ENCODE measurements at regions not wholly inside any gene's neighbourhood (a gene's known extent, or its start where the extent isn't known, plus 50 kb on each side); places are given as distances from the start of the nearest gene placed in this dataset.

DNA sequence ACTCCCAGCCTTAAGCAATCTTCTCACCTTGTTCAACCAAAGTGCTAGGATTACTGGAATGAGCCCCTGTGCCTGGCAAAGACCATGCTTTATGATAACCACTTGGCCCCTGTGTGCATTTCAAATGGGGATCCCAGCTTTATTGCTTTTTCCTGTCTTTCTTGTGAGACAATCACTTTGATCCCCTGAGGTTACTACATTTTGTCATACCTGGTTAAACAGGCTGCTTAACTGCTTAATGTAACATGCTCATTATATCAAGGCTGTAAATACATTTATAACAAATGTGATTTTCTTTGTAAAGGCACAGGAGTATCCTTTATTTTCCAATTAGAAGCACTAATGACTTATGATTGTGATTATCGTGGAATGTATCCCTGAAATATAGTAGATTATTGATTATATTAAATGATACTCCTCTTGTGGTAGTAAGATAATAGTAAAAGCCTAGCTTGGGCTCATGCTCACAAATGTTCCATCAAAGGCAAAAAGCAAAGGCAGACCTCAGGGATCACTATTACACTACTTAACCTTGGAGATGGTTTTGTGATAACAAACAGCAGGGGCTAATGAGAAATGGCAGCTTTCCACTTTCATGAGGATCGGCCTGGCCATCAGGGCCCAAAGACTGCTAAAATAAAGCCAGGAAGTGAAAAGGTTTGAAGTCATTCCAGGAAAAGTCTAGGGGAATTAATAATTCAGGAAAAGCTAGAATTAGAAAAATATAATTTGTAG is 290.8 kb upstream of the MDGA2 start:
- TF ChIP-seq, protein P1, sequence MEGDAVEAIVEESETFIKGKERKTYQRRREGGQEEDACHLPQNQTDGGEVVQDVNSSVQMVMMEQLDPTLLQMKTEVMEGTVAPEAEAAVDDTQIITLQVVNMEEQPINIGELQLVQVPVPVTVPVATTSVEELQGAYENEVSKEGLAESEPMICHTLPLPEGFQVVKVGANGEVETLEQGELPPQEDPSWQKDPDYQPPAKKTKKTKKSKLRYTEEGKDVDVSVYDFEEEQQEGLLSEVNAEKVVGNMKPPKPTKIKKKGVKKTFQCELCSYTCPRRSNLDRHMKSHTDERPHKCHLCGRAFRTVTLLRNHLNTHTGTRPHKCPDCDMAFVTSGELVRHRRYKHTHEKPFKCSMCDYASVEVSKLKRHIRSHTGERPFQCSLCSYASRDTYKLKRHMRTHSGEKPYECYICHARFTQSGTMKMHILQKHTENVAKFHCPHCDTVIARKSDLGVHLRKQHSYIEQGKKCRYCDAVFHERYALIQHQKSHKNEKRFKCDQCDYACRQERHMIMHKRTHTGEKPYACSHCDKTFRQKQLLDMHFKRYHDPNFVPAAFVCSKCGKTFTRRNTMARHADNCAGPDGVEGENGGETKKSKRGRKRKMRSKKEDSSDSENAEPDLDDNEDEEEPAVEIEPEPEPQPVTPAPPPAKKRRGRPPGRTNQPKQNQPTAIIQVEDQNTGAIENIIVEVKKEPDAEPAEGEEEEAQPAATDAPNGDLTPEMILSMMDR (IDR thresholded peaks at IDR 0.05; ENCODE audit: unreplicated experiment), result no peak
- H3K4me1 Mint-ChIP-seq, result no peaks in the 10 kb centered on the region
- H3K9me3 Mint-ChIP-seq, result peaks cover 5% of the 10 kb centered on the region
- no peak for DNase-seq (ENCODE audit: low spot score in 2 of 2, unreplicated experiment in 2 of 2)
- no peak overlapping the region for H3K4me3 Mint-ChIP-seq
- H3K27ac Mint-ChIP-seq, result no peak overlapping the region
- H3K36me3 Mint-ChIP-seq, result no peaks in the 10 kb centered on the region
- no peaks in the 10 kb centered on the region for H3K27me3 Mint-ChIP-seq (ENCODE audit: low read depth)

- H3K4me1 Mint-ChIP-seq, result peaks cover 12% of the 10 kb centered on the region
- H3K27me3 Mint-ChIP-seq (ENCODE audit: low read depth), result no peaks in the 10 kb centered on the region
- TF ChIP-seq, protein P1 (IDR thresholded peaks at IDR 0.05; ENCODE audit: unreplicated experiment), result no peak
- H3K4me3 Mint-ChIP-seq, result no peak overlapping the region
- H3K9me3 Mint-ChIP-seq, result no peaks in the 10 kb centered on the region
- DNase-seq (ENCODE audit: low spot score in 2 of 2, unreplicated experiment in 2 of 2), result no peak
- no peak overlapping the region for H3K27ac Mint-ChIP-seq
- no peaks in the 10 kb centered on the region for H3K36me3 Mint-ChIP-seq
These were observed 286.2 kb upstream of the MDGA2 start for GRCh38 chr14:47961634-47962033.

DNA sequence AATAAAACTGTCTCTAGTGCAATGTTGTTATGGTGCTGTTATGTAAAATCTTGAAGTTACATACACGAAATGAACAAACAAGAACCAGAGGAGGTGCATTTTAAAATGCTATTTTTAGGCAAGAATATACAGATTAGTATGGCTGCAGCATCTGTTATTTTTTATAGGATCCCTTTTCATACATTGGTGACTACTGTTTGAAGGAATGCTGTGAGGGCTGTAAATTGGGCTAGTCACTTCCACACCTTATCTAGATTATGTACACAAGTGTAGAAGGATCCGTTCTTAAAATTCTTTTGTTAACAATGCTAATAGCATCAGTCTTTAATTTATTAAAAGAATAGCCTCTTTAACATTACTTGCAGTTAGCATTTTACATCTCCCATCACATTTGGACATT is 284.3 kb upstream of the MDGA2 start:
- TF ChIP-seq, protein P1 (IDR thresholded peaks at IDR 0.05; ENCODE audit: unreplicated experiment), result no peak
- Mint-ChIP-seq H3K36me3 (no peaks in the 10 kb centered on the region), H3K4me1 (peaks cover 12% of the 10 kb centered on the region), H3K27me3 (ENCODE audit: low read depth) (no peaks in the 10 kb centered on the region), H3K27ac (no peak overlapping the region), H3K4me3 (no peak overlapping the region), H3K9me3 (no peaks in the 10 kb centered on the region)
- no peak for DNase-seq (ENCODE audit: low spot score in 2 of 2, unreplicated experiment in 2 of 2)

- TF ChIP-seq, protein P1 (IDR thresholded peaks at IDR 0.05; ENCODE audit: unreplicated experiment), result no peak
These were observed 273.6 kb upstream of the MDGA2 start for GRCh38 chr14:47949006-47949405.

GRCh38 chr14:47935332-47935731 is 259.9 kb upstream of the MDGA2 start:
- Mint-ChIP-seq H3K27me3 (ENCODE audit: low read depth) (no peaks in the 10 kb centered on the region), H3K36me3 (no peaks in the 10 kb centered on the region), H3K4me1 (no peaks in the 10 kb centered on the region), H3K4me3 (no peak overlapping the region), H3K27ac (no peak overlapping the region), H3K9me3 (peaks cover 3% of the 10 kb centered on the region)
- TF ChIP-seq, protein P1 (IDR thresholded peaks at IDR 0.05; ENCODE audit: unreplicated experiment), result no peak
- no peak for DNase-seq (ENCODE audit: low spot score in 2 of 2, unreplicated experiment in 2 of 2)

More at GRCh38 chr14:47949006-47949405, 273.6 kb upstream of the MDGA2 start:
- no peaks in the 10 kb centered on the region for H3K9me3 Mint-ChIP-seq
- no peaks in the 10 kb centered on the region for H3K36me3 Mint-ChIP-seq
- H3K4me1 Mint-ChIP-seq, result no peaks in the 10 kb centered on the region
- no peaks in the 10 kb centered on the region for H3K27me3 Mint-ChIP-seq (ENCODE audit: low read depth)
- no peak overlapping the region for H3K27ac Mint-ChIP-seq
- no peak overlapping the region for H3K4me3 Mint-ChIP-seq
- no peak for DNase-seq (ENCODE audit: low spot score in 2 of 2, unreplicated experiment in 2 of 2)
